ENCODE measurements at regions not wholly inside any gene's neighbourhood (a gene's known extent, or its start where the extent isn't known, plus 50 kb on each side); places are given as distances from the start of the nearest gene placed in this dataset.

- no peaks in the 10 kb centered on the region for H3K9me3 Mint-ChIP-seq
- Histone ChIP-seq H3K4me1 (ENCODE audit: control insufficient read depth in 2 of 2, insufficient read depth in 2 of 2, low read length in 2 of 2) (no peaks in the 10 kb centered on the region), H3K4me3 (ENCODE audit: low read length) (no peak overlapping the region), H3K27me3 (ENCODE audit: control insufficient read depth in 2 of 2, insufficient read depth in 2 of 2, low read length in 2 of 2) (no peaks in the 10 kb centered on the region), H3K36me3 (ENCODE audit: control insufficient read depth in 2 of 3, insufficient read depth in 3 of 3, low read length in 3 of 3) (no peaks in the 10 kb centered on the region), H3K27ac (ENCODE audit: low read depth, low read length) (no peak overlapping the region), H3K9me3 (ENCODE audit: control insufficient read depth in 2 of 3, low read length in 3 of 3) (no peaks in the 10 kb centered on the region)
- intact Hi-C loops (cut with micrococcal nuclease), result no loop called here
- no peaks in the 10 kb centered on the region for H3K36me3 Mint-ChIP-seq
- ChIA-PET CTCF (no interaction called here), POLR2A (no interaction called here)
- H3K4me3 Mint-ChIP-seq, result no peak overlapping the region
- no peak for DNase-seq
- no peaks in the 10 kb centered on the region for H3K4me1 Mint-ChIP-seq
- peaks cover 0 to 12% (median 7%) of the 10 kb centered on the region in 5 donors for H3K27me3 Mint-ChIP-seq
- no peak overlapping the region for H3K27ac Mint-ChIP-seq
- no peak for ATAC-seq
Measured at GRCh38 chr3:66712210-66712609, 211.4 kb upstream of the LRIG1 start.

GRCh38 chr3:66713921-66714320 lies 213.1 kb upstream of the LRIG1 start:
- no peak overlapping the region for H3K27ac Mint-ChIP-seq
- H3K4me3 Mint-ChIP-seq, result no peak overlapping the region
- H3K9me3 Mint-ChIP-seq, result no peaks in the 10 kb centered on the region
- no peaks in the 10 kb centered on the region for H3K4me1 Mint-ChIP-seq
- POLR2A ChIA-PET, result no interaction called here
- no peak for ATAC-seq
- no peaks in the 10 kb centered on the region for H3K9me3 ChIP-seq (ENCODE audit: control insufficient read depth in 2 of 3, low read length in 3 of 3)
- H3K4me1 ChIP-seq (ENCODE audit: control insufficient read depth in 2 of 2, insufficient read depth in 2 of 2, low read length in 2 of 2), result no peaks in the 10 kb centered on the region
- intact Hi-C loops (cut with micrococcal nuclease), result no loop called here
- H3K27me3 Mint-ChIP-seq, result peaks cover 0 to 12% (median 0%) of the 10 kb centered on the region in 5 donors
- no peaks in the 10 kb centered on the region for H3K27me3 ChIP-seq (ENCODE audit: control insufficient read depth in 2 of 2, insufficient read depth in 2 of 2, low read length in 2 of 2)
- CTCF ChIA-PET, result interaction anchor here (0.8 kb wide), 1 partner anchor 574 kb away, joined by 4 read pairs; no protein-coding TSS in a partner anchor
- no peaks in the 10 kb centered on the region for H3K36me3 Mint-ChIP-seq
- DNase-seq, result no peak
- no peak overlapping the region for H3K4me3 ChIP-seq (ENCODE audit: low read length)
- H3K36me3 ChIP-seq (ENCODE audit: control insufficient read depth in 2 of 3, insufficient read depth in 3 of 3, low read length in 3 of 3), result no peaks in the 10 kb centered on the region
- no peak overlapping the region for H3K27ac ChIP-seq (ENCODE audit: low read depth, low read length)

- H3K27me3 Mint-ChIP-seq, result peaks cover 0 to 9% (median 2%) of the 10 kb centered on the region in 5 donors
- no peak for DNase-seq
- H3K27ac ChIP-seq (ENCODE audit: low read depth, low read length), result no peak overlapping the region
- H3K4me1 ChIP-seq (ENCODE audit: control insufficient read depth in 2 of 2, insufficient read depth in 2 of 2, low read length in 2 of 2), result no peaks in the 10 kb centered on the region
- H3K4me3 Mint-ChIP-seq, result no peak overlapping the region
- H3K36me3 ChIP-seq (ENCODE audit: control insufficient read depth in 2 of 3, insufficient read depth in 3 of 3, low read length in 3 of 3), result no peaks in the 10 kb centered on the region
- POLR2A ChIA-PET, result no interaction called here
- no peak for ATAC-seq
- H3K27ac Mint-ChIP-seq, result no peak overlapping the region
- no peaks in the 10 kb centered on the region for H3K4me1 Mint-ChIP-seq
- H3K36me3 Mint-ChIP-seq, result no peaks in the 10 kb centered on the region
- CTCF ChIA-PET, result no interaction called here
- no peaks in the 10 kb centered on the region for H3K27me3 ChIP-seq (ENCODE audit: control insufficient read depth in 2 of 2, insufficient read depth in 2 of 2, low read length in 2 of 2)
- no peaks in the 10 kb centered on the region for H3K9me3 Mint-ChIP-seq
- H3K9me3 ChIP-seq (ENCODE audit: control insufficient read depth in 2 of 3, low read length in 3 of 3), result no peaks in the 10 kb centered on the region
- no peak overlapping the region for H3K4me3 ChIP-seq (ENCODE audit: low read length)
- intact Hi-C loops (cut with micrococcal nuclease), result no loop called here
Measured at GRCh38 chr3:66715806-66716205, 215.0 kb upstream of the LRIG1 start.

GRCh38 chr3:66717806-66718205 lies 217.0 kb upstream of the LRIG1 start:
- ChIA-PET CTCF (no interaction called here), POLR2A (no interaction called here)
- ATAC-seq, result no peak

GRCh38 chr3:66719796-66720356 lies 219.1 kb upstream of the LRIG1 start:
- Mint-ChIP-seq H3K9me3 (no peaks in the 10 kb centered on the region), H3K27ac (no peak overlapping the region), H3K27me3 (peaks cover 4 to 13% (median 9%) of the 10 kb centered on the region in 5 donors), H3K4me3 (no peak overlapping the region), H3K4me1 (no peaks in the 10 kb centered on the region), H3K36me3 (no peaks in the 10 kb centered on the region)
- Histone ChIP-seq H3K27ac (ENCODE audit: low read depth, low read length) (no peak overlapping the region), H3K27me3 (ENCODE audit: control insufficient read depth in 2 of 2, insufficient read depth in 2 of 2, low read length in 2 of 2) (no peaks in the 10 kb centered on the region), H3K9me3 (ENCODE audit: control insufficient read depth in 2 of 3, low read length in 3 of 3) (no peaks in the 10 kb centered on the region), H3K36me3 (ENCODE audit: control insufficient read depth in 2 of 3, insufficient read depth in 3 of 3, low read length in 3 of 3) (no peaks in the 10 kb centered on the region), H3K4me1 (ENCODE audit: control insufficient read depth in 2 of 2, insufficient read depth in 2 of 2, low read length in 2 of 2) (no peaks in the 10 kb centered on the region), H3K4me3 (ENCODE audit: low read length) (no peak overlapping the region)
- DNase-seq (no peak), ATAC-seq (no peak)
- ChIA-PET POLR2A (no interaction called here), CTCF (no interaction called here)
- intact Hi-C loops (cut with micrococcal nuclease), result no loop called here

More at GRCh38 chr3:66717806-66718205, 217.0 kb upstream of the LRIG1 start:
- Histone ChIP-seq H3K9me3 (ENCODE audit: control insufficient read depth in 2 of 3, low read length in 3 of 3) (no peaks in the 10 kb centered on the region), H3K36me3 (ENCODE audit: control insufficient read depth in 2 of 3, insufficient read depth in 3 of 3, low read length in 3 of 3) (no peaks in the 10 kb centered on the region), H3K27ac (ENCODE audit: low read depth, low read length) (no peak overlapping the region), H3K27me3 (ENCODE audit: control insufficient read depth in 2 of 2, insufficient read depth in 2 of 2, low read length in 2 of 2) (no peaks in the 10 kb centered on the region), H3K4me3 (ENCODE audit: low read length) (no peak overlapping the region), H3K4me1 (ENCODE audit: control insufficient read depth in 2 of 2, insufficient read depth in 2 of 2, low read length in 2 of 2) (no peaks in the 10 kb centered on the region)
- H3K27ac Mint-ChIP-seq, result no peak overlapping the region
- no peaks in the 10 kb centered on the region for H3K36me3 Mint-ChIP-seq
- H3K27me3 Mint-ChIP-seq, result peaks cover 4 to 9% (median 8%) of the 10 kb centered on the region in 5 donors
- no peaks in the 10 kb centered on the region for H3K9me3 Mint-ChIP-seq
- H3K4me1 Mint-ChIP-seq, result no peaks in the 10 kb centered on the region
- intact Hi-C loops (cut with micrococcal nuclease), result no loop called here
- H3K4me3 Mint-ChIP-seq, result no peak overlapping the region
- DNase-seq, result no peak

GRCh38 chr3:66720508-66720907 lies 219.7 kb upstream of the LRIG1 start:
- Histone ChIP-seq H3K27me3 (ENCODE audit: control insufficient read depth in 2 of 2, insufficient read depth in 2 of 2, low read length in 2 of 2) (no peaks in the 10 kb centered on the region), H3K4me3 (ENCODE audit: low read length) (no peak overlapping the region), H3K4me1 (ENCODE audit: control insufficient read depth in 2 of 2, insufficient read depth in 2 of 2, low read length in 2 of 2) (no peaks in the 10 kb centered on the region), H3K9me3 (ENCODE audit: control insufficient read depth in 2 of 3, low read length in 3 of 3) (no peaks in the 10 kb centered on the region), H3K27ac (ENCODE audit: low read depth, low read length) (no peak overlapping the region), H3K36me3 (ENCODE audit: control insufficient read depth in 2 of 3, insufficient read depth in 3 of 3, low read length in 3 of 3) (no peaks in the 10 kb centered on the region)
- intact Hi-C loops (cut with micrococcal nuclease), result no loop called here
- peaks cover 4 to 13% (median 9%) of the 10 kb centered on the region in 5 donors for H3K27me3 Mint-ChIP-seq
- H3K4me1 Mint-ChIP-seq, result no peaks in the 10 kb centered on the region
- no peaks in the 10 kb centered on the region for H3K9me3 Mint-ChIP-seq
- CTCF ChIA-PET, result no interaction called here
- no peak overlapping the region for H3K4me3 Mint-ChIP-seq
- POLR2A ChIA-PET, result no interaction called here
- ATAC-seq, result no peak
- no peak overlapping the region for H3K27ac Mint-ChIP-seq
- H3K36me3 Mint-ChIP-seq, result no peaks in the 10 kb centered on the region
- DNase-seq, result no peak

GRCh38 chr3:66722675-66723074 lies 221.9 kb upstream of the LRIG1 start:
- ChIA-PET CTCF (no interaction called here), POLR2A (no interaction called here)
- Histone ChIP-seq H3K27ac (ENCODE audit: low read depth, low read length) (no peak overlapping the region), H3K27me3 (ENCODE audit: control insufficient read depth in 2 of 2, insufficient read depth in 2 of 2, low read length in 2 of 2) (no peaks in the 10 kb centered on the region), H3K4me3 (ENCODE audit: low read length) (no peak overlapping the region), H3K36me3 (ENCODE audit: control insufficient read depth in 2 of 3, insufficient read depth in 3 of 3, low read length in 3 of 3) (no peaks in the 10 kb centered on the region), H3K4me1 (ENCODE audit: control insufficient read depth in 2 of 2, insufficient read depth in 2 of 2, low read length in 2 of 2) (no peaks in the 10 kb centered on the region), H3K9me3 (ENCODE audit: control insufficient read depth in 2 of 3, low read length in 3 of 3) (no peaks in the 10 kb centered on the region)
- no peak for DNase-seq
- Mint-ChIP-seq H3K4me3 (no peak overlapping the region), H3K27me3 (peaks cover 4 to 13% (median 9%) of the 10 kb centered on the region in 5 donors), H3K4me1 (no peaks in the 10 kb centered on the region), H3K9me3 (no peaks in the 10 kb centered on the region), H3K36me3 (no peaks in the 10 kb centered on the region), H3K27ac (no peak overlapping the region)
- no peak for ATAC-seq
- intact Hi-C loops (cut with micrococcal nuclease), result no loop called here
